PC-9 (cell line): ENCODE measurements at regions not wholly inside any gene's neighbourhood (a gene's known extent, or its start where the extent isn't known, plus 50 kb on each side); places are given as distances from the start of the nearest gene placed in this dataset.

ENCODE experiments used
- BruUV-seq: library from RNA; stranded (reverse); fragments of 400-500 nt; replicated peaks from 2 replicates; lab custom pipeline; 2021; lab: Mats Ljungman, UMichigan
- CTCF ChIA-PET: fragments of 300-600 bp; sonication (Branson Sonifier 250); formaldehyde crosslinking; loops from one replicate; lab custom pipeline; 2022; ENCODE audit warnings: antibody characterized with exemption; lab: Charles Lee
- POLR2A ChIA-PET: fragments of 300-600 bp; sonication (Branson Sonifier 250); formaldehyde crosslinking; loops from one replicate; lab custom pipeline; 2022; ENCODE audit warnings: antibody characterized with exemption; ENCODE audit not compliant: unreplicated experiment; lab: Charles Lee
- DNase-seq, 2 experiments: peaks; one replicate each; pipeline versions ENCODE4 v3.0.0 to v3.0.0-alpha.2; 2015 to 2022; ENCODE audit warnings: mixed read lengths in 1 of 2
- H2AFZ ChIP-seq: fragments of 200-600 bp; sonication (generic); 2 replicates; pipeline ENCODE4 v1.8.1; 2017; ENCODE audit warnings: antibody characterized with exemption
- H3F3A ChIP-seq: fragments of 200-600 bp; sonication (generic); 2 replicates; pipeline ENCODE4 v1.8.1; 2017; ENCODE audit warnings: antibody characterized with exemption, mild to moderate bottlenecking, low read depth; ENCODE audit not compliant: insufficient read depth
- H3K27ac ChIP-seq: fragments of 200-600 bp; sonication (generic); 2 replicates; pipeline ENCODE4 v1.6.1; 2016; ENCODE audit warnings: mixed run types
- H3K27me3 ChIP-seq: fragments of 200-600 bp; sonication (generic); 2 replicates; pipeline ENCODE4 v1.6.1; 2016; ENCODE audit warnings: low read depth, mixed run types; ENCODE audit not compliant: insufficient read depth
- H3K36me3 ChIP-seq: fragments of 200-600 bp; sonication (generic); 2 replicates; pipeline ENCODE4 v1.6.1; 2016; ENCODE audit warnings: low read depth, mixed run types
- H3K4me1 ChIP-seq: fragments of 200-600 bp; sonication (generic); replicated peaks from 2 replicates; pipeline ENCODE4 v1.6.1; 2016; ENCODE audit warnings: mixed run types; ENCODE audit not compliant: insufficient read depth
- H3K4me2 ChIP-seq: fragments of 200-600 bp; sonication (generic); 2 replicates; pipeline ENCODE4 v1.6.1; 2017; ENCODE audit warnings: mixed run types
- H3K4me3 ChIP-seq: fragments of 200-600 bp; sonication (generic); 2 replicates; pipeline ENCODE4 v1.6.1; 2016; ENCODE audit warnings: mixed run types
- H3K79me2 ChIP-seq: fragments of 200-600 bp; sonication (generic); 2 replicates; pipeline ENCODE4 v1.6.1; 2017; ENCODE audit warnings: low read depth, mixed run types
- H3K9me2 ChIP-seq: fragments of 200-600 bp; sonication (generic); 2 replicates; pipeline ENCODE4 v1.8.1; 2017; ENCODE audit warnings: mild to moderate bottlenecking; ENCODE audit not compliant: insufficient read depth
- H3K9me3 ChIP-seq: fragments of 200-600 bp; sonication (generic); 2 replicates; pipeline ENCODE4 v1.8.1; 2016; ENCODE audit warnings: low read depth; ENCODE audit not compliant: insufficient read depth
- H4K20me1 ChIP-seq: fragments of 200-600 bp; sonication (generic); 2 replicates; pipeline ENCODE4 v1.8.1; 2017; ENCODE audit not compliant: insufficient read depth
- CTCF ChIP-seq: fragments of 200-600 bp; sonication (generic); conservative IDR thresholded peaks from 2 replicates; pipeline ENCODE4 v1.6.1; 2017; ENCODE audit warnings: mixed run types, antibody characterized with exemption, mild to moderate bottlenecking, moderate library complexity
- EZH2 ChIP-seq: fragments of 200-600 bp; sonication (generic); IDR thresholded peaks from 2 replicates; pipeline ENCODE4 v1.8.0; 2017; ENCODE audit warnings: antibody characterized with exemption, low read depth
- intact Hi-C: fragments of 100-400 bp; cut with micrococcal nuclease; formaldehyde crosslinking; loops from one replicate; pipeline ENCODE4 v1.10.0; 2022; ENCODE audit not compliant: unreplicated experiment

- intact Hi-C loops = loop anchor here (10.0 kb wide), 1 partner anchor 291 kb away; no protein-coding TSS in a partner anchor
- Histone ChIP-seq H3K9me2 (no peaks in the 10 kb centered on the region), H3K27ac (no peak overlapping the region), H3K4me2 (no peak overlapping the region), H3K36me3 (no peaks in the 10 kb centered on the region), H2AFZ (no peak overlapping the region), H3K4me3 (no peak overlapping the region), H3K27me3 (no peaks in the 10 kb centered on the region), H3K9me3 (no peaks in the 10 kb centered on the region), H3K4me1 (peaks cover 29% of the 10 kb centered on the region), H4K20me1 (no peaks in the 10 kb centered on the region), H3K79me2 (no peaks in the 10 kb centered on the region), H3F3A (peaks cover 17% of the 10 kb centered on the region)
- BruUV-seq = no TSS peak
- peak in 1 of 2 experiments; percentile 12 for DNase-seq
- ChIA-PET POLR2A (interaction anchor here (0.7 kb wide), 1 partner anchor 804 kb away, joined by 9 read pairs; no protein-coding TSS in a partner anchor), CTCF (interaction anchor here (0.7 kb wide), 1 partner anchor 65 kb away, joined by 3 read pairs; no protein-coding TSS in a partner anchor)
- TF ChIP-seq EZH2 (no peak), CTCF (no peak)
These were observed 178.4 kb upstream of the FN1 start for GRCh38 chr2:215614296-215614695.

DNA sequence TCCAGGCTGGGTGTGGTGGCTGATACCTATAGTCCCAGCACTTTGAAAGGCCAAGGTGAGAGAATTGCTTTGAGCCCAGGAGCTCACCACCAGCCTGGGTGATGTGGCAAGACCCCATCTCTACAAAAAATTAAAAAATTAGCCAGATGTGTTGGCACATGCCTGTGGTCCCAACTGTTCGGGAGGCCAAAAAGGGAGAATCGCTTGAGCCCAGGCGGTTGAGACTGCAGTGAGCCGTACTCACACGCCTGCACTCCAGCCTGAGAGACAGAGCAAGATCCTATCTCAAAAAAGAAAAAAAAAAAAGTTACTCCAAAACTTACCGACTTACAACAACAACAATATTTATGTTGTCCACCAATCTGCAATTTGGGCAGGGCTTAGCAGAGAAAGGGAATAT is 178.0 kb upstream of the FN1 start:
- no peaks in the 10 kb centered on the region for H3K9me3 ChIP-seq
- BruUV-seq = no TSS peak
- H3F3A ChIP-seq = peaks cover 13% of the 10 kb centered on the region
- no peaks in the 10 kb centered on the region for H3K9me2 ChIP-seq
- H3K27ac ChIP-seq = no peak overlapping the region
- H3K4me1 ChIP-seq = peaks cover 25% of the 10 kb centered on the region
- intact Hi-C loops = loop anchor here (10.0 kb wide), 1 partner anchor 291 kb away; no protein-coding TSS in a partner anchor
- H3K4me3 ChIP-seq = no peak overlapping the region
- POLR2A ChIA-PET = interaction anchor here (0.7 kb wide), 1 partner anchor 803 kb away, joined by 9 read pairs; no protein-coding TSS in a partner anchor
- H3K36me3 ChIP-seq = no peaks in the 10 kb centered on the region
- no peaks in the 10 kb centered on the region for H3K79me2 ChIP-seq
- no peak overlapping the region for H2AFZ ChIP-seq
- H4K20me1 ChIP-seq = no peaks in the 10 kb centered on the region
- no peaks in the 10 kb centered on the region for H3K27me3 ChIP-seq
- TF ChIP-seq EZH2 = no peak
- no peak for TF ChIP-seq CTCF
- no peak overlapping the region for H3K4me2 ChIP-seq
- CTCF ChIA-PET = no interaction called here
- no peak for DNase-seq

- Histone ChIP-seq H3K9me3 (no peaks in the 10 kb centered on the region), H3K36me3 (no peaks in the 10 kb centered on the region), H3K4me3 (no peak overlapping the region), H3K79me2 (no peaks in the 10 kb centered on the region), H3K4me2 (peak overlapping the region; percentile 27), H3K9me2 (no peaks in the 10 kb centered on the region), H4K20me1 (no peaks in the 10 kb centered on the region), H3K27me3 (no peaks in the 10 kb centered on the region), H3K27ac (no peak overlapping the region), H3K4me1 (peaks cover 19% of the 10 kb centered on the region), H3F3A (peaks cover 7% of the 10 kb centered on the region), H2AFZ (no peak overlapping the region)
- CTCF ChIA-PET = no interaction called here
- TF ChIP-seq CTCF (no peak), EZH2 (no peak)
- POLR2A ChIA-PET = interaction anchor here (0.7 kb wide), 1 partner anchor 307 kb away, joined by 5 read pairs; no protein-coding TSS in a partner anchor
- intact Hi-C loops = loop anchor here (10.0 kb wide), 1 partner anchor 292 kb away; no protein-coding TSS in a partner anchor
- BruUV-seq = no TSS peak
- DNase-seq = peak; percentile 45 to 49
These were observed 177.4 kb upstream of the FN1 start for GRCh38 chr2:215613280-215613679.
